ENCODE measurements at regions not wholly inside any gene's neighbourhood (a gene's known extent, or its start where the extent isn't known, plus 50 kb on each side); places are given as distances from the start of the nearest gene placed in this dataset.

DNA sequence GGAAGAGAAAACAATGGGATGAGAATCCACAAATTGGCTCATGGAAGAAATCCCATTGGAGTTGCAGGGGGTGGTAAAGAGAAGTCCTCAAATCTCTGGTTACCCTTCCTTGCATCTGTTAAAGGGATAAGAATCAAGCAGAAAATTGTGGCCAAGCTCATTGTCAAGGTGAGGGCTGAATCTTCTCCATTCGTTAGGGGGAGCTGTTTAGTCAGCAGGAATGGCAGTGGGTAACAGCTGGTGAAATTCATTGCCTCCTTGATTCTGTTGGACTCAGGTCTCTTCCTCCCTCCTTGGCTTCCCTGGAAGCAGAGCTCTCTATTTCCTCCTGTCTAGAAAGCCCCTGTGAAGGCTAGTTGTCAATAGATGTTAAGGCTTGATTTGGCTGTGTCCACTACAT, 343.1 kb upstream of the SEMA6D start:
- H3K9me3 ChIP-seq (ENCODE audit: control insufficient read depth in 1 of 2, insufficient read depth in 1 of 2, low read length in 2 of 2) = no peaks in the 10 kb centered on the region
- intact Hi-C loops (cut with DNase I, micrococcal nuclease) = no loop called here
- CTCF ChIA-PET = no interaction called here
- no peaks in the 10 kb centered on the region for H3K27me3 ChIP-seq (ENCODE audit: control insufficient read depth in 1 of 2, insufficient read depth in 2 of 2, low read length in 2 of 2)
- no peaks in the 10 kb centered on the region for H3K36me3 ChIP-seq (ENCODE audit: insufficient read depth, low read length)
- H3K4me3 Mint-ChIP-seq = no peak overlapping the region
- TF ChIP-seq, protein P1, sequence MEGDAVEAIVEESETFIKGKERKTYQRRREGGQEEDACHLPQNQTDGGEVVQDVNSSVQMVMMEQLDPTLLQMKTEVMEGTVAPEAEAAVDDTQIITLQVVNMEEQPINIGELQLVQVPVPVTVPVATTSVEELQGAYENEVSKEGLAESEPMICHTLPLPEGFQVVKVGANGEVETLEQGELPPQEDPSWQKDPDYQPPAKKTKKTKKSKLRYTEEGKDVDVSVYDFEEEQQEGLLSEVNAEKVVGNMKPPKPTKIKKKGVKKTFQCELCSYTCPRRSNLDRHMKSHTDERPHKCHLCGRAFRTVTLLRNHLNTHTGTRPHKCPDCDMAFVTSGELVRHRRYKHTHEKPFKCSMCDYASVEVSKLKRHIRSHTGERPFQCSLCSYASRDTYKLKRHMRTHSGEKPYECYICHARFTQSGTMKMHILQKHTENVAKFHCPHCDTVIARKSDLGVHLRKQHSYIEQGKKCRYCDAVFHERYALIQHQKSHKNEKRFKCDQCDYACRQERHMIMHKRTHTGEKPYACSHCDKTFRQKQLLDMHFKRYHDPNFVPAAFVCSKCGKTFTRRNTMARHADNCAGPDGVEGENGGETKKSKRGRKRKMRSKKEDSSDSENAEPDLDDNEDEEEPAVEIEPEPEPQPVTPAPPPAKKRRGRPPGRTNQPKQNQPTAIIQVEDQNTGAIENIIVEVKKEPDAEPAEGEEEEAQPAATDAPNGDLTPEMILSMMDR (IDR thresholded peaks at IDR 0.05) = no peak
- ATAC-seq (ENCODE audit: poor library complexity) (no peak), DNase-seq (no peak)
- H3K9me3 Mint-ChIP-seq = peaks cover 2% of the 10 kb centered on the region
- H3K27ac Mint-ChIP-seq = no peak overlapping the region
- no peaks in the 10 kb centered on the region for H3K4me1 Mint-ChIP-seq (ENCODE audit: low read depth)
- no peaks in the 10 kb centered on the region for H3K27me3 Mint-ChIP-seq
- H3K4me1 ChIP-seq (ENCODE audit: insufficient read depth, low read length) = no peaks in the 10 kb centered on the region
- no peak overlapping the region for H3K4me3 ChIP-seq (ENCODE audit: low read length)
- H3K27ac ChIP-seq (ENCODE audit: low read depth in 1 of 2, low read length in 2 of 2) = no peak overlapping the region
- H3K36me3 Mint-ChIP-seq (ENCODE audit: low read depth) = no peaks in the 10 kb centered on the region
- POLR2A ChIA-PET = no interaction called here

DNA sequence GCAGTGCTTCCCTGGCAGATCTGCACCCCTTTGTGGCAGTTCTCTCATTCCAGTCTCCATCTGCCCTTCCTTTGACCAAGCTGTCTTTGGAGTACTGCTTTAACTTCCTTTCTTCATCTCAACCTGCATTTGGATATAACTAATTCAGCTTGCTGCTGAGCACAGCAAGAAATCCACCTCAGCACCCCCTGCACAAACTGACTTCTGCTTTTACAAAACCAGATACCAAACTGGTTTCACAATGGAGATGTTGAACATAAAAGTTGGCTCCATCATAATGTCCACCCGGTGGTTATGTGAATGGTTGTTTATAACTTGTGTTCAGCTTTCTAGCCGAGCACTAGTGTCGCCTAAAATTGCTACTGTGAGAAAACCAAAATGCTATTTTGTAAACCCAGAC, 341.1 kb upstream of the SEMA6D start:
- ChIA-PET CTCF (interaction anchor here (1.2 kb wide), 1 partner anchor 13 kb away, joined by 3 read pairs; no protein-coding TSS in a partner anchor), POLR2A (no interaction called here)
- Mint-ChIP-seq H3K36me3 (ENCODE audit: low read depth) (no peaks in the 10 kb centered on the region), H3K27me3 (no peaks in the 10 kb centered on the region), H3K4me3 (no peak overlapping the region), H3K27ac (no peak overlapping the region), H3K4me1 (ENCODE audit: low read depth) (no peaks in the 10 kb centered on the region), H3K9me3 (peaks cover 5% of the 10 kb centered on the region)
- DNase-seq (no peak), ATAC-seq (ENCODE audit: poor library complexity) (no peak)
- H3K4me1 ChIP-seq (ENCODE audit: insufficient read depth, low read length) = no peaks in the 10 kb centered on the region
- TF ChIP-seq, protein P1 (IDR thresholded peaks at IDR 0.05) = no peak
- H3K27me3 ChIP-seq (ENCODE audit: control insufficient read depth in 1 of 2, insufficient read depth in 2 of 2, low read length in 2 of 2) = no peaks in the 10 kb centered on the region
- intact Hi-C loops (cut with DNase I, micrococcal nuclease) = no loop called here
- H3K4me3 ChIP-seq (ENCODE audit: low read length) = no peak overlapping the region
- peaks cover 0 to 4% of the 10 kb centered on the region in 2 experiments for H3K9me3 ChIP-seq (ENCODE audit: control insufficient read depth in 1 of 2, insufficient read depth in 1 of 2, low read length in 2 of 2)
- no peak overlapping the region for H3K27ac ChIP-seq (ENCODE audit: low read depth in 1 of 2, low read length in 2 of 2)
- H3K36me3 ChIP-seq (ENCODE audit: insufficient read depth, low read length) = no peaks in the 10 kb centered on the region

- Histone ChIP-seq H3K27me3 (ENCODE audit: control insufficient read depth in 1 of 2, insufficient read depth in 2 of 2, low read length in 2 of 2) (no peaks in the 10 kb centered on the region), H3K4me3 (ENCODE audit: low read length) (no peak overlapping the region), H3K4me1 (ENCODE audit: insufficient read depth, low read length) (no peaks in the 10 kb centered on the region), H3K27ac (ENCODE audit: low read depth in 1 of 2, low read length in 2 of 2) (no peak overlapping the region), H3K36me3 (ENCODE audit: insufficient read depth, low read length) (no peaks in the 10 kb centered on the region), H3K9me3 (ENCODE audit: control insufficient read depth in 1 of 2, insufficient read depth in 1 of 2, low read length in 2 of 2) (peaks cover 0 to 9% of the 10 kb centered on the region in 2 experiments)
- ChIA-PET POLR2A (no interaction called here), CTCF (no interaction called here)
- Mint-ChIP-seq H3K27me3 (no peaks in the 10 kb centered on the region), H3K36me3 (ENCODE audit: low read depth) (no peaks in the 10 kb centered on the region), H3K4me1 (ENCODE audit: low read depth) (no peaks in the 10 kb centered on the region), H3K9me3 (peaks cover 5% of the 10 kb centered on the region), H3K4me3 (no peak overlapping the region), H3K27ac (no peak overlapping the region)
- no peak for ATAC-seq (ENCODE audit: poor library complexity)
- intact Hi-C loops (cut with DNase I, micrococcal nuclease) = no loop called here
- TF ChIP-seq, protein P1 (IDR thresholded peaks at IDR 0.05) = no peak
- DNase-seq = no peak
These were observed 339.8 kb upstream of the SEMA6D start for GRCh38 chr15:47377465-47377864.

Data from CD4-positive, alpha-beta T cell (primary cell).